Hepatocyte (in vitro differentiated cells): ENCODE measurements at regions not wholly inside any gene's neighbourhood (a gene's known extent, or its start where the extent isn't known, plus 50 kb on each side); places are given as distances from the start of the nearest gene placed in this dataset.

ENCODE experiments used
- DNase-seq: peaks from one replicate; pipeline ENCODE4 v3.0.0-alpha.2; 2016; ENCODE audit warnings: low spot score
- H2AFZ ChIP-seq: fragments of 200-600 bp; sonication (generic); 2 replicates; pipeline ENCODE4 v1.6.0; 2016; ENCODE audit warnings: antibody characterized with exemption, mild to moderate bottlenecking
- H3K27ac ChIP-seq: fragments of 200-600 bp; sonication (generic); 2 replicates; pipeline ENCODE4 v1.5.1; 2016; ENCODE audit warnings: mild to moderate bottlenecking
- H3K27me3 ChIP-seq: fragments of 200-600 bp; sonication (generic); 2 replicates; pipeline ENCODE4 v1.6.1; 2016
- H3K36me3 ChIP-seq: fragments of 200-600 bp; sonication (generic); replicated peaks from 2 replicates; pipeline ENCODE4 v1.5.1; 2016; ENCODE audit warnings: low read depth; ENCODE audit not compliant: insufficient read depth
- H3K4me1 ChIP-seq: fragments of 200-600 bp; sonication (generic); 2 replicates; pipeline ENCODE4 v1.5.1; 2016; ENCODE audit warnings: mild to moderate bottlenecking, moderate library complexity; ENCODE audit not compliant: insufficient read depth
- H3K4me2 ChIP-seq: fragments of 200-600 bp; sonication (generic); 2 replicates; pipeline ENCODE4 v1.6.0; 2016
- H3K4me3 ChIP-seq: fragments of 200-600 bp; sonication (generic); 2 replicates; pipeline ENCODE4 v1.5.1; 2016; ENCODE audit warnings: mild to moderate bottlenecking
- H3K79me2 ChIP-seq: fragments of 200-600 bp; sonication (generic); 2 replicates; pipeline ENCODE4 v1.6.0; 2017; ENCODE audit warnings: mild to moderate bottlenecking
- H3K9me2 ChIP-seq: fragments of 200-600 bp; sonication (generic); replicated peaks from 2 replicates; pipeline ENCODE4 v1.6.0; 2017; ENCODE audit warnings: mild to moderate bottlenecking; ENCODE audit not compliant: insufficient read depth
- H3K9me3 ChIP-seq: fragments of 200-600 bp; sonication (generic); 2 replicates; pipeline ENCODE4 v1.5.1; 2016; ENCODE audit warnings: low read depth, mild to moderate bottlenecking
- H4K20me1 ChIP-seq: fragments of 200-600 bp; sonication (generic); 2 replicates; pipeline ENCODE4 v1.6.0; 2016; ENCODE audit warnings: mild to moderate bottlenecking; ENCODE audit not compliant: insufficient read depth, poor library complexity, severe bottlenecking
- CTCF ChIP-seq: fragments of 200-600 bp; sonication (generic); IDR thresholded peaks from 2 replicates; pipeline ENCODE4 v1.5.1; 2016; ENCODE audit warnings: antibody characterized with exemption, mild to moderate bottlenecking; ENCODE audit not compliant: poor library complexity
- EZH2 ChIP-seq: fragments of 200-600 bp; sonication (generic); IDR thresholded peaks from 2 replicates; pipeline ENCODE4 v1.6.1; 2016; ENCODE audit warnings: antibody characterized with exemption, mild to moderate bottlenecking, borderline replicate concordance
- EZH2phosphoT487 ChIP-seq: fragments of 200-600 bp; sonication (generic); IDR thresholded peaks from one replicate; pipeline ENCODE4 v1.6.1; 2018; ENCODE audit warnings: antibody characterized with exemption, mild to moderate bottlenecking, low read depth, moderate library complexity; ENCODE audit not compliant: unreplicated experiment, severe bottlenecking
- WGBS: methylation state at CpG from one replicate; pipeline ENCODE4 v1.1.6; 2016; ENCODE audit warnings: low lambda C conversion rate; ENCODE audit errors: missing lambda C conversion rate; 5-methylcytosine and 5-hydroxymethylcytosine counted together

GRCh38 chr12:25421651-25422167 is 131.4 kb downstream of the LMNTD1 start:
- Histone ChIP-seq H3K36me3 (no peaks in the 10 kb centered on the region), H4K20me1 (no peaks in the 10 kb centered on the region), H3K79me2 (no peaks in the 10 kb centered on the region), H3K9me3 (no peaks in the 10 kb centered on the region), H3K4me1 (peaks cover 10% of the 10 kb centered on the region), H3K27ac (no peak overlapping the region), H3K9me2 (no peaks in the 10 kb centered on the region), H3K4me3 (no peak overlapping the region), H3K27me3 (no peaks in the 10 kb centered on the region), H3K4me2 (no peak overlapping the region), H2AFZ (no peak overlapping the region)
- no peak for DNase-seq
- TF ChIP-seq CTCF (no peak), EZH2phosphoT487 (no peak), EZH2 (no peak)
- WGBS, result 94% methylated on average over 2 of the region's 2 CpGs

GRCh38 chr12:25420116-25420515 is 133.0 kb downstream of the LMNTD1 start:
- Histone ChIP-seq H3K4me3 (no peak overlapping the region), H4K20me1 (no peaks in the 10 kb centered on the region), H3K4me1 (peaks cover 10% of the 10 kb centered on the region), H3K9me3 (no peaks in the 10 kb centered on the region), H3K9me2 (no peaks in the 10 kb centered on the region), H3K27ac (no peak overlapping the region), H3K79me2 (no peaks in the 10 kb centered on the region), H3K27me3 (no peaks in the 10 kb centered on the region), H2AFZ (no peak overlapping the region), H3K4me2 (no peak overlapping the region), H3K36me3 (no peaks in the 10 kb centered on the region)
- DNase-seq, result no peak
- WGBS, result 51% methylated on average over 4 of the region's 4 CpGs
- TF ChIP-seq EZH2phosphoT487 (no peak), EZH2 (no peak), CTCF (no peak)

- Histone ChIP-seq H2AFZ (no peak overlapping the region), H3K36me3 (no peaks in the 10 kb centered on the region), H4K20me1 (no peaks in the 10 kb centered on the region), H3K4me3 (no peak overlapping the region), H3K9me3 (no peaks in the 10 kb centered on the region), H3K27ac (no peak overlapping the region), H3K4me2 (no peak overlapping the region), H3K27me3 (no peaks in the 10 kb centered on the region), H3K9me2 (no peaks in the 10 kb centered on the region), H3K4me1 (peaks cover 10% of the 10 kb centered on the region), H3K79me2 (no peaks in the 10 kb centered on the region)
- DNase-seq, result no peak
- TF ChIP-seq CTCF (no peak), EZH2phosphoT487 (no peak), EZH2 (no peak)
- WGBS, result 94% methylated on average over 2 of the region's 2 CpGs
Observed at GRCh38 chr12:25419595-25419994, 133.5 kb downstream of the LMNTD1 start.

- H4K20me1 ChIP-seq, result no peaks in the 10 kb centered on the region
- no peaks in the 10 kb centered on the region for H3K79me2 ChIP-seq
- no peak overlapping the region for H3K4me3 ChIP-seq
- no peak overlapping the region for H3K4me2 ChIP-seq
- no peak overlapping the region for H3K27ac ChIP-seq
- H3K36me3 ChIP-seq, result no peaks in the 10 kb centered on the region
- no peaks in the 10 kb centered on the region for H3K9me3 ChIP-seq
- H3K4me1 ChIP-seq, result no peaks in the 10 kb centered on the region
- no peak overlapping the region for H2AFZ ChIP-seq
- H3K9me2 ChIP-seq, result no peaks in the 10 kb centered on the region
- no peaks in the 10 kb centered on the region for H3K27me3 ChIP-seq
- no peak for TF ChIP-seq EZH2phosphoT487
- no peak for TF ChIP-seq EZH2
- no peak for TF ChIP-seq CTCF
- DNase-seq, result no peak
- WGBS, result 91% methylated on average over 3 of the region's 3 CpGs
Observed at GRCh38 chr12:25417071-25417470, 136.0 kb downstream of the LMNTD1 start.
